NB4 (cell line): ENCODE measurements at regions not wholly inside any gene's neighbourhood (a gene's known extent, or its start where the extent isn't known, plus 50 kb on each side); places are given as distances from the start of the nearest gene placed in this dataset.

Source experiments
- DNase-seq: peaks from one replicate; pipeline ENCODE4 v3.0.0; 2010; ENCODE audit warnings: low read depth
- H3K4me3 ChIP-seq: one replicate; pipeline ENCODE4 v1.5.1; 2011; ENCODE audit warnings: mild to moderate bottlenecking, low read depth, low read length, moderate library complexity
- MYC ChIP-seq: IDR thresholded peaks from 2 replicates; pipeline ENCODE4 v1.6.1; 2011; ENCODE audit warnings: low read depth, low read length
- POLR2A ChIP-seq: IDR thresholded peaks from 2 replicates; pipeline ENCODE4 v1.6.1; 2011; ENCODE audit warnings: mild to moderate bottlenecking; ENCODE audit not compliant: insufficient read length; ENCODE audit errors: extremely low read depth
- TF ChIP-seq, protein P1 (sequence below): IDR thresholded peaks from one replicate; pipeline ENCODE4 v1.5.1; 2012; ENCODE audit warnings: low read depth, low read length
- TF ChIP-seq, protein P2 (sequence below): IDR thresholded peaks from 2 replicates; pipeline ENCODE4 v1.6.1; 2011; ENCODE audit warnings: low read depth, low read length

DNA sequence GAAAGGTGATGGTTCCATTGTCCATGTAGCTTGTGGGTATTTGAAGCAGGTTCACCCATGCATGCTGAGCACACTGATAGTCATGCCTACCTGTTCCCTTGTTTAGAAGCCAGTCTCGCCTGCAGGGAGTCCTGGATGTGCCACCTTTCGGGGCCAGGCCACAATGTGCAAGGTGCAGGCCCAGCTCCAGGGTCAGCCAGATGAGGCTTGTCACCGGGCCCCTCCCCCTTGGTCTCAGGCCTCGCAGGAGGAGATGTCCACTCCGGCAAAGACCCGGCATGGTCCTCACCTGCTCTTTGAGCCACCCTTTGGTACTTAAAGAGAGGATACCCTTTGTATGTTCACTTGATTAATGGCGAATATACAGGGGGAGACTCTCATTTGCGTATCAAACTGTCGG lies 140.4 kb upstream of the RTL1 start:
- no peak for DNase-seq
- H3K4me3 ChIP-seq, result no peak overlapping the region
- TF ChIP-seq MYC, result no peak
- TF ChIP-seq, protein P1, sequence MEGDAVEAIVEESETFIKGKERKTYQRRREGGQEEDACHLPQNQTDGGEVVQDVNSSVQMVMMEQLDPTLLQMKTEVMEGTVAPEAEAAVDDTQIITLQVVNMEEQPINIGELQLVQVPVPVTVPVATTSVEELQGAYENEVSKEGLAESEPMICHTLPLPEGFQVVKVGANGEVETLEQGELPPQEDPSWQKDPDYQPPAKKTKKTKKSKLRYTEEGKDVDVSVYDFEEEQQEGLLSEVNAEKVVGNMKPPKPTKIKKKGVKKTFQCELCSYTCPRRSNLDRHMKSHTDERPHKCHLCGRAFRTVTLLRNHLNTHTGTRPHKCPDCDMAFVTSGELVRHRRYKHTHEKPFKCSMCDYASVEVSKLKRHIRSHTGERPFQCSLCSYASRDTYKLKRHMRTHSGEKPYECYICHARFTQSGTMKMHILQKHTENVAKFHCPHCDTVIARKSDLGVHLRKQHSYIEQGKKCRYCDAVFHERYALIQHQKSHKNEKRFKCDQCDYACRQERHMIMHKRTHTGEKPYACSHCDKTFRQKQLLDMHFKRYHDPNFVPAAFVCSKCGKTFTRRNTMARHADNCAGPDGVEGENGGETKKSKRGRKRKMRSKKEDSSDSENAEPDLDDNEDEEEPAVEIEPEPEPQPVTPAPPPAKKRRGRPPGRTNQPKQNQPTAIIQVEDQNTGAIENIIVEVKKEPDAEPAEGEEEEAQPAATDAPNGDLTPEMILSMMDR, result no peak
- no peak for TF ChIP-seq POLR2A
- TF ChIP-seq, protein P2, sequence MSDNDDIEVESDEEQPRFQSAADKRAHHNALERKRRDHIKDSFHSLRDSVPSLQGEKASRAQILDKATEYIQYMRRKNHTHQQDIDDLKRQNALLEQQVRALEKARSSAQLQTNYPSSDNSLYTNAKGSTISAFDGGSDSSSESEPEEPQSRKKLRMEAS, result no peak

DNA sequence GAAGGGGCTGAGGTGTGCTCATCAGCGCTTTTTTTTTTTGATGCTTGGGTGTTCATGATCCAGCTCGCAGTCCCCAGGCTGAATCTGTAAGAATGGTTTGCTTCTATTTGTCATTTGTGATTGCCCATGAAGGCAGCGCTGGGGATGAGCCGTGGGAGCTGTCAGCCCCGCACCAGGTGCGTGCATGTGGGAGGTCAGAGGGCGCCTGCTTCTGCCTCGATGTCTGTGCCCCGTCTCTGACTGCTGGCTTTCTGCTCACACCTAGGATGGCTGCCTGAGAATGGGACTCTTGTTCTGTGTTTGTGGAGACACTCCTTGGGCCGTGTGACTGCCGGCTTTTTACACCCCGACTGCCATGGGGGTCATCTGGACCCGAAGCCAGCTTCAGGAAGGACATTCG lies 141.2 kb upstream of the RTL1 start:
- TF ChIP-seq MYC, result no peak
- no peak for TF ChIP-seq POLR2A
- TF ChIP-seq, protein P2, result no peak
- TF ChIP-seq, protein P1, result no peak
- H3K4me3 ChIP-seq, result no peak overlapping the region
- DNase-seq, result no peak

DNA sequence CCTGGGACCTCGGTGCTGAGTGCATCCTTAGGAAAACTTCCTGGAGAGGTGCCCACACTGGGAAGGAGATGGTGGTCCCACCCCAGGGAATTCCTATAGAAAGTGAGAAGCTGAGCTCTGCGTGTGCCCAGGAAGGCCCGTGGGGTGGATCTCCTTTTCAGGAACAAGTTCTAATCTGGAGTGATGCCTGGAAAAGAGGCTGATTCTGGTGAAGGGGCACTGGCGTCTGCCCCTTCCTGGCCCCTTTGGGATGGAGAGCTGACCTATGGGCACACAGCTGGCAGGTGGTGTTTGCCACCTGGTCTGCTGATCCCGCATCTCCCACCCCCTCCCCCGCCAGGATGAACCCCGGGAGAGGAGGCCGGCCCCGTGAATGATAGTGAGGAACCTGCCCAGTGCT lies 142.0 kb upstream of the RTL1 start:
- TF ChIP-seq MYC, result no peak
- H3K4me3 ChIP-seq, result no peak overlapping the region
- no peak for DNase-seq

DNA sequence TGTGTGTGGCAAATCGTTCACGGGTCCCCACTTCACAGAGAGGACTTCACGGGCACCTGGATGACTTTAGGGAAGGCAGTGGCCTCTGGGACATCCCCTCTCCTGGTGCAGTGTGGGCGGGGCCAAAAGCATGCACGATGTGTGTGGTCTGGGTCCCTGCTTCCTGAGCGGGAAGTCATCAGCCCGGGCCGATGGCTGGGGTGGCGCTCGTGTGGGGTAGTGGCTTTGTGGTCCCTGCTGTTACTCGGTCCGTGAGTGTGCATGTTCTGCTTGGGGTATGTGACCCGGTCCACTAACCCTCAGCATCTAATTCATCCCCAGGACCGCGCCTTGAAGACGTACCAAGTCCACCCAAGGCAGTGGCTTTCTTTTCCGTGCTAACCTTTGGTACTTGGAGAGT lies 142.5 kb upstream of the RTL1 start:
- no peak for TF ChIP-seq POLR2A
- no peak for TF ChIP-seq MYC
- TF ChIP-seq, protein P2, result no peak
- TF ChIP-seq, protein P1, result no peak
- H3K4me3 ChIP-seq, result no peak overlapping the region
- no peak for DNase-seq

DNA sequence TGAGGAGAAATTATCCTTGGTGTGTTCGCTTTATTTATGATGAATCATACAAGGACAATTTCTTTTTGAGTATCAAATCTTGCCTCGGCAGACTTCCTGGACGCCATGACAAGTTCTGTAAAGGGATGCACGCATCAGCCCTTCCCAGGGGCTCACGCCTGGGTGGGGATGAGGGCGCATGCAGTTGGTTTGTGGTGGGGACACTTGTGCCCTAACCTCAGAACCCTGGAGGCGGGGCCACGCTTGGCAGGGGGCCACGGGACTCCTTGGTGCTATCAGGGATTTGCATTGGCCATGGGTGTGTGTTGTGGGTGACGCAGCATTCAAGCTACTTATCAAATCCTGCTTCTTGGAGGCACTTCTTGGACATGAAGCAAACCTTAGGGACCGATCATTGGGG lies 143.8 kb upstream of the RTL1 start:
- H3K4me3 ChIP-seq, result no peak overlapping the region
- no peak for DNase-seq
- TF ChIP-seq POLR2A, result no peak
- TF ChIP-seq, protein P2, result no peak
- no peak for TF ChIP-seq MYC
- TF ChIP-seq, protein P1, result no peak

DNA sequence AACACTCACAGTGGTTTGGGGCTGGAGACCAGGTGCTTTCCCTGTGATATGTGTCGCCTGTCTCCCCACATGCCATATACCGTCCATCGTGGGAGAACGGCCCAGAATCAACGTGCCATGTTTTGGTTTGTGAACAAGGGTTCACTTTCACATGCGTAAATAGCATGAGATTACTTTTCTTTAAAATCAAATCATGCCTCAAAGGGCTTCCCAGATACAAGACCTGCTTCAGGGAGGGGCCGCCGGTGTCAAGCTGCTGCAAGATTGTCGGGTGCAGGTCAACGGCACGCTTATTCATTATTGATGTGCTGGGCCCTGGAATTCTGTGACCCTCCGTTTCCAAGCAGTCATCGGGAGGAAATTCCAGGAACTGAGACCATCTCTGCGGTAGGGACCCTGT lies 145.2 kb upstream of the RTL1 start:
- no peak overlapping the region for H3K4me3 ChIP-seq
- no peak for DNase-seq
- TF ChIP-seq, protein P1, result no peak
- TF ChIP-seq POLR2A (no peak), MYC (no peak)
- TF ChIP-seq, protein P2, result no peak
